Upper lobe of left lung (tissue), 4 donors: ENCODE measurements at regions not wholly inside any gene's neighbourhood (a gene's known extent, or its start where the extent isn't known, plus 50 kb on each side); places are given as distances from the start of the nearest gene placed in this dataset.

ENCODE experiments used
- CTCF ChIP-seq, 6 experiments: fragments of 450-650 bp in 4 of 6; fragments of 200-600 bp in 2 of 6; sonication (generic) in 2 of 6; IDR thresholded peaks; one replicate each; pipeline ENCODE4 v1.5.1; 2016 to 2019; ENCODE audit warnings: antibody characterized with exemption in 6 of 6
- POLR2AphosphoS5 ChIP-seq, 2 donors: sonication (generic); formaldehyde crosslinking; IDR thresholded peaks; one replicate each; pipeline ENCODE4 v1.5.1; 2017; ENCODE audit warnings: antibody characterized with exemption in 2 of 2

DNA sequence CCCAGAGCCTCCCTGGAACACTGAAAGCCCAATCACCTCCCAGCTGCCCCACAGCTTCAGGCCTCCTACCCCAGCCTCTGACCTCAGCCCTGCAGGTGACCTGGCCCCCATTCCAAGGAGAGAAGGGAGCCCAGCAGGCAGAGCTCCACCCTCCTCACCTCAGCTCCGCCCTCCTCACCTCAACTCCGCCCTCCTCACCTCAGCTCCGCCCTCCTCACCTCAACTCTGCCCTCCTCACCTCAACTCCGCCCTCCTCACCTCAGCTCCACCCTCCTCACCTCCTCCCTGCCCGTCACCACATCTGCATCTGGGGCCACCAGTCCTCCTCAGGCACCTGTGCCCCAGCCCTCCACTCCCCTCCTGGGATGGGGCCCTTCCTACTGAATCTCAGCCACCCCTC lies 112.2 kb upstream of the SFSWAP start:
- TF ChIP-seq CTCF (IDR thresholded peaks at IDR 0.05) = no peak
- TF ChIP-seq POLR2AphosphoS5 (IDR thresholded peaks at IDR 0.05) = no peak
